ENCODE measurements at regions not wholly inside any gene's neighbourhood (a gene's known extent, or its start where the extent isn't known, plus 50 kb on each side); places are given as distances from the start of the nearest gene placed in this dataset.

GRCh38 chr10:36499693-36500092 lies 625.7 kb upstream of the ANKRD30A start:
- no peak overlapping the region for H3K4me3 ChIP-seq (replicated peaks in 1 of 2; ENCODE audit: low read depth in 1 of 2, low read length in 2 of 2)
- H3K79me2 ChIP-seq (ENCODE audit: insufficient read depth, low read length) = no peaks in the 10 kb centered on the region
- H3K36me3 ChIP-seq (ENCODE audit: control insufficient read depth in 1 of 2, insufficient read depth in 2 of 2, low read length in 2 of 2) = no peaks in the 10 kb centered on the region
- intact Hi-C loops (cut with micrococcal nuclease) = no loop called here
- H4K20me1 ChIP-seq (ENCODE audit: insufficient read depth) = no peaks in the 10 kb centered on the region
- DNase-seq (ENCODE audit: low read depth, low spot score) (no peak), ATAC-seq (no peak)
- H3K4me2 ChIP-seq (ENCODE audit: low read length) = no peak overlapping the region
- peaks cover 8 to 15% of the 10 kb centered on the region in 2 experiments; a peak in 3 of 4 replicates for H3K9me3 ChIP-seq (ENCODE audit: control insufficient read depth in 1 of 2, insufficient read depth in 1 of 2, low read depth in 1 of 2, low read length in 2 of 2)
- H3K27me3 ChIP-seq (ENCODE audit: insufficient read depth, low read length) = no peaks in the 10 kb centered on the region
- TF ChIP-seq, protein P1, sequence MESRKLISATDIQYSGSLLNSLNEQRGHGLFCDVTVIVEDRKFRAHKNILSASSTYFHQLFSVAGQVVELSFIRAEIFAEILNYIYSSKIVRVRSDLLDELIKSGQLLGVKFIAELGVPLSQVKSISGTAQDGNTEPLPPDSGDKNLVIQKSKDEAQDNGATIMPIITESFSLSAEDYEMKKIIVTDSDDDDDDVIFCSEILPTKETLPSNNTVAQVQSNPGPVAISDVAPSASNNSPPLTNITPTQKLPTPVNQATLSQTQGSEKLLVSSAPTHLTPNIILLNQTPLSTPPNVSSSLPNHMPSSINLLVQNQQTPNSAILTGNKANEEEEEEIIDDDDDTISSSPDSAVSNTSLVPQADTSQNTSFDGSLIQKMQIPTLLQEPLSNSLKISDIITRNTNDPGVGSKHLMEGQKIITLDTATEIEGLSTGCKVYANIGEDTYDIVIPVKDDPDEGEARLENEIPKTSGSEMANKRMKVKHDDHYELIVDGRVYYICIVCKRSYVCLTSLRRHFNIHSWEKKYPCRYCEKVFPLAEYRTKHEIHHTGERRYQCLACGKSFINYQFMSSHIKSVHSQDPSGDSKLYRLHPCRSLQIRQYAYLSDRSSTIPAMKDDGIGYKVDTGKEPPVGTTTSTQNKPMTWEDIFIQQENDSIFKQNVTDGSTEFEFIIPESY (IDR thresholded peaks at IDR 0.05; ENCODE audit: extremely low read depth, insufficient replicate concordance, low read length) = no peak
- TF ChIP-seq TCF7L2 (IDR thresholded peaks at IDR 0.05; ENCODE audit: borderline replicate concordance, extremely low read depth, insufficient read depth, insufficient read length) (no peak), EZH2 (IDR thresholded peaks at IDR 0.05) (no peak), CBX3 (IDR thresholded peaks at IDR 0.05; ENCODE audit: low read depth) (no peak), SP1 (IDR thresholded peaks at IDR 0.05; ENCODE audit: low read depth) (no peak)
- ChIA-PET CTCF (no interaction called here), RAD21 (ENCODE audit: low non-redundant PET in 1 of 2, low total read pairs in 2 of 2, uncharacterized antibody in 2 of 2, unreplicated experiment in 2 of 2) (no interaction called here), POLR2A (no interaction called here)
- H3K9ac ChIP-seq (ENCODE audit: low read length) = no peak overlapping the region
- no peak overlapping the region for H3K27ac ChIP-seq (ENCODE audit: low read depth, low read length)
- no peaks in the 10 kb centered on the region for H3K9me2 ChIP-seq (ENCODE audit: insufficient read depth)
- H2AFZ ChIP-seq (ENCODE audit: low read depth, low read length, poor library complexity, severe bottlenecking) = no peak overlapping the region
- H3K4me1 ChIP-seq (ENCODE audit: control insufficient read depth in 1 of 2, insufficient read depth in 2 of 2, low read length in 2 of 2) = no peaks in the 10 kb centered on the region
- BruUV-seq (replicated peaks) = no TSS peak

- DNase-seq (ENCODE audit: low read depth, low spot score) (no peak), ATAC-seq (no peak)
- no peak overlapping the region for H3K9ac ChIP-seq (ENCODE audit: low read length)
- CTCF ChIA-PET = no interaction called here
- no peaks in the 10 kb centered on the region for H3K79me2 ChIP-seq (ENCODE audit: insufficient read depth, low read length)
- H3K27ac ChIP-seq (ENCODE audit: low read depth, low read length) = no peak overlapping the region
- no peak overlapping the region for H2AFZ ChIP-seq (ENCODE audit: low read depth, low read length, poor library complexity, severe bottlenecking)
- H4K20me1 ChIP-seq (ENCODE audit: insufficient read depth) = no peaks in the 10 kb centered on the region
- no TSS peak for BruUV-seq (replicated peaks)
- no peaks in the 10 kb centered on the region for H3K9me2 ChIP-seq (ENCODE audit: insufficient read depth)
- no peak overlapping the region for H3K4me2 ChIP-seq (ENCODE audit: low read length)
- H3K4me3 ChIP-seq (replicated peaks in 1 of 2; ENCODE audit: low read depth in 1 of 2, low read length in 2 of 2) = no peak overlapping the region
- TF ChIP-seq ZNF274 (IDR thresholded peaks at IDR 0.05; ENCODE audit: low read depth, low read length) (no peak), POLR2AphosphoS5 (IDR thresholded peaks at IDR 0.05; ENCODE audit: low read depth, low read length) (no peak), FOSL1 (IDR thresholded peaks at IDR 0.05; ENCODE audit: low read depth) (no peak), POLR2A (IDR thresholded peaks at IDR 0.05; ENCODE audit: borderline replicate concordance, extremely low read depth, insufficient read depth, insufficient read length) (no peak), ZFX (IDR thresholded peaks at IDR 0.05) (no peak), EZH2 (IDR thresholded peaks at IDR 0.05) (no peak)
- H3K9me3 ChIP-seq (ENCODE audit: control insufficient read depth in 1 of 2, insufficient read depth in 1 of 2, low read depth in 1 of 2, low read length in 2 of 2) = peaks cover 3 to 25% of the 10 kb centered on the region in 2 experiments; a peak in 3 of 4 replicates
- intact Hi-C loops (cut with micrococcal nuclease) = no loop called here
- POLR2A ChIA-PET = no interaction called here
- H3K27me3 ChIP-seq (ENCODE audit: insufficient read depth, low read length) = no peaks in the 10 kb centered on the region
- RAD21 ChIA-PET (ENCODE audit: low non-redundant PET in 1 of 2, low total read pairs in 2 of 2, uncharacterized antibody in 2 of 2, unreplicated experiment in 2 of 2) = no interaction called here
- no peaks in the 10 kb centered on the region for H3K4me1 ChIP-seq (ENCODE audit: control insufficient read depth in 1 of 2, insufficient read depth in 2 of 2, low read length in 2 of 2)
- H3K36me3 ChIP-seq (ENCODE audit: control insufficient read depth in 1 of 2, insufficient read depth in 2 of 2, low read length in 2 of 2) = no peaks in the 10 kb centered on the region
Measured at GRCh38 chr10:36496758-36497157, 628.6 kb upstream of the ANKRD30A start.
